ENCODE measurements at regions not wholly inside any gene's neighbourhood (a gene's known extent, or its start where the extent isn't known, plus 50 kb on each side); places are given as distances from the start of the nearest gene placed in this dataset.

DNA sequence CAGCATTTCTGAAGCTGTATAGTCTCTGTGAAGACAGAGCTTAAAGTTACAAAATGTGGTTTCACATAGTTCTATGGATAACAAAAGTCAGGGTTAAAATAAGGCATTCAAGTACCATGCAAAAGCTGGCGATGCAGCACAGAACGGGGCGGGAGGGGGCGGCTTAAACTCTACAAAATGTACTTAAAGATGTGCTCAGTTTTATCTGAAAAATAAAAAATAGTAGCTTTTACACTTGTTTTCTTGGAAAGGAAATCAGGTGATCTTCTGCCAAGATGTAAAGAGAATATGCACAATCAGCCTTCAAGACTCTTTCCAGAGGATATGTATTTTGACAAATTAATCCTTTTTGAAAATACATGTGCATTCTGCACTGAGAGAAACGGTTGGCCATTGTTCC is 301.7 kb upstream of the EMCN start:
- intact Hi-C loops (cut with DNase I): no loop called here
- Histone ChIP-seq H3K9me3 (no peaks in the 10 kb centered on the region), H3K27ac (no peak overlapping the region), H3K36me3 (no peaks in the 10 kb centered on the region), H3K27me3 (no peaks in the 10 kb centered on the region), H3K4me1 (no peaks in the 10 kb centered on the region), H3K4me3 (no peak overlapping the region)
- no peak for DNase-seq
- TF ChIP-seq, protein P1, sequence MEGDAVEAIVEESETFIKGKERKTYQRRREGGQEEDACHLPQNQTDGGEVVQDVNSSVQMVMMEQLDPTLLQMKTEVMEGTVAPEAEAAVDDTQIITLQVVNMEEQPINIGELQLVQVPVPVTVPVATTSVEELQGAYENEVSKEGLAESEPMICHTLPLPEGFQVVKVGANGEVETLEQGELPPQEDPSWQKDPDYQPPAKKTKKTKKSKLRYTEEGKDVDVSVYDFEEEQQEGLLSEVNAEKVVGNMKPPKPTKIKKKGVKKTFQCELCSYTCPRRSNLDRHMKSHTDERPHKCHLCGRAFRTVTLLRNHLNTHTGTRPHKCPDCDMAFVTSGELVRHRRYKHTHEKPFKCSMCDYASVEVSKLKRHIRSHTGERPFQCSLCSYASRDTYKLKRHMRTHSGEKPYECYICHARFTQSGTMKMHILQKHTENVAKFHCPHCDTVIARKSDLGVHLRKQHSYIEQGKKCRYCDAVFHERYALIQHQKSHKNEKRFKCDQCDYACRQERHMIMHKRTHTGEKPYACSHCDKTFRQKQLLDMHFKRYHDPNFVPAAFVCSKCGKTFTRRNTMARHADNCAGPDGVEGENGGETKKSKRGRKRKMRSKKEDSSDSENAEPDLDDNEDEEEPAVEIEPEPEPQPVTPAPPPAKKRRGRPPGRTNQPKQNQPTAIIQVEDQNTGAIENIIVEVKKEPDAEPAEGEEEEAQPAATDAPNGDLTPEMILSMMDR (IDR thresholded peaks at IDR 0.05): no peak
- no peak for TF ChIP-seq POLR2AphosphoS5 (IDR thresholded peaks at IDR 0.05)
- no peak for TF ChIP-seq POLR2A (IDR thresholded peaks at IDR 0.05)
- TF ChIP-seq EP300 (IDR thresholded peaks at IDR 0.05): no peak
- WGBS, 2 donors: 89 to 90% methylated on average over 5 of the region's 5 CpGs

DNA sequence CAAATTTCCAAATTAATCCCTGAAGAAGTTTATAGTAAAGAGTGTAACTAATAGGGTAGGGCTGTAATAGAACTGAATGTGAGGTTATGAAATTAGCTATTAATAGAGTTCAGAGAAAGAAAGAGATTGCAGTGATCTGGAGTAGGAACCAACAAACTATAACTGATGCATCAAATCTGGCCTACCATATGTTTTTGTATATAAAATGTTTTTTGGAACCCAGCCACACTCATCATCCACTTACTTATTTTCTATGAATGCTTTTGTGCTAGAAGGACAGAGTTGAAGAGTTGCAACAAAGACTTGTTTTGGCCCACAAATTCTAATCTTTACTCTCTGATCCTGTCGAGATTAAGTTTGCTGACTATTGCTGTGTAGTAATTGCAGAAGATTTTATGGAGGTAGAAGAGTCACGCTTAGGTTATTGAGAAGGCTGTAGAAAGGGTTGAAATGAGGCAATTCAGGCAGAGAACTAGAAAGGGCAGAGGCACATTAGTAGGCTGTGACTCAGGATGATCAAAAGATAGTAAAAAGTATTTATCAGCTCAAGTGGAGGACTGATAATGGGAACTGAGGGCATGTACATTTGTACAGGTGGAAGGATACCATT is 298.7 kb upstream of the EMCN start:
- intact Hi-C loops (cut with DNase I): no loop called here
- no peaks in the 10 kb centered on the region for H3K27me3 ChIP-seq
- no peaks in the 10 kb centered on the region for H3K9me3 ChIP-seq
- H3K36me3 ChIP-seq: no peaks in the 10 kb centered on the region
- no peak for TF ChIP-seq POLR2A (IDR thresholded peaks at IDR 0.05)
- TF ChIP-seq EP300 (IDR thresholded peaks at IDR 0.05): no peak
- TF ChIP-seq POLR2AphosphoS5 (IDR thresholded peaks at IDR 0.05): no peak
- TF ChIP-seq, protein P1 (IDR thresholded peaks at IDR 0.05): no peak
- DNase-seq: no peak
- no peak overlapping the region for H3K27ac ChIP-seq
- no peaks in the 10 kb centered on the region for H3K4me1 ChIP-seq
- 59 to 69% methylated on average over 2 of the region's 2 CpGs for WGBS, 2 donors
- H3K4me3 ChIP-seq: no peak overlapping the region

GRCh38 chr4:100811046-100811445 is 293.2 kb upstream of the EMCN start:
- DNase-seq: no peak
- Histone ChIP-seq H3K27me3 (no peaks in the 10 kb centered on the region), H3K36me3 (no peaks in the 10 kb centered on the region), H3K27ac (no peak overlapping the region), H3K4me3 (no peak overlapping the region), H3K9me3 (no peaks in the 10 kb centered on the region), H3K4me1 (peaks cover 0 to 3% (median 0%) of the 10 kb centered on the region in 4 donors)
- intact Hi-C loops (cut with DNase I): no loop called here
- WGBS, 2 donors: 86 to 87% methylated on average over 2 of the region's 2 CpGs
- TF ChIP-seq, protein P1 (IDR thresholded peaks at IDR 0.05): no peak

- WGBS, 2 donors: 79 to 86% methylated on average over 2 of the region's 2 CpGs
- DNase-seq: no peak
- intact Hi-C loops (cut with DNase I): no loop called here
- Histone ChIP-seq H3K36me3 (no peaks in the 10 kb centered on the region), H3K4me1 (peaks cover 0 to 3% (median 0%) of the 10 kb centered on the region in 4 donors), H3K9me3 (no peaks in the 10 kb centered on the region), H3K4me3 (no peak overlapping the region), H3K27me3 (no peaks in the 10 kb centered on the region), H3K27ac (no peak overlapping the region)
- TF ChIP-seq, protein P1 (IDR thresholded peaks at IDR 0.05): no peak
- TF ChIP-seq EP300 (IDR thresholded peaks at IDR 0.05): no peak
- no peak for TF ChIP-seq POLR2AphosphoS5 (IDR thresholded peaks at IDR 0.05)
These were observed 291.7 kb upstream of the EMCN start for GRCh38 chr4:100809506-100809905.

DNA sequence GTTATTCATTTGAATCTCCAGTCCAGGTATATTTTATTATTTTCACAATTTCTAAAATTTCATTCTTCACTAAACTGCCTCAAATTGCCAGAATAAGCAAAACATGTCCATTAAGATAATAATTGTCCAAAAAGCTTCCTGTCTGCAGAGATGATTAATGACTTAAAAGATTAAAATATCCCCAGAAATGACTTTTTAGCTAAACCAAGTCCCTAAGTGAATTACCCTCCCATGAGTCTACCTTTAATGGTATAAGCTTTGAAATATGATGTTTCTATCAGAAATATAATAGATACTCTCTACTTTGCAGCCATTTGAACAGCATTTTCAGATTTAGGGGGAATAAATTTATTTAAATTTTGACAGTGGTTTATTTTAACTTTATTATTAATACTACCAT is 289.2 kb upstream of the EMCN start:
- Histone ChIP-seq H3K9me3 (peaks cover 0 to 2% (median 0%) of the 10 kb centered on the region in 4 donors), H3K27ac (no peak overlapping the region), H3K36me3 (no peaks in the 10 kb centered on the region), H3K4me3 (no peak overlapping the region), H3K4me1 (peaks cover 0 to 3% (median 0%) of the 10 kb centered on the region in 4 donors), H3K27me3 (no peaks in the 10 kb centered on the region)
- TF ChIP-seq, protein P1 (IDR thresholded peaks at IDR 0.05): no peak
- TF ChIP-seq POLR2A (IDR thresholded peaks at IDR 0.05) (no peak), EP300 (IDR thresholded peaks at IDR 0.05) (no peak), POLR2AphosphoS5 (IDR thresholded peaks at IDR 0.05) (no peak)
- intact Hi-C loops (cut with DNase I): no loop called here
- DNase-seq: no peak

Data from sigmoid colon (tissue), 6 donors.